Activated B cell treated with CpG ODN at 0.5 μM for 24 hours (primary cell): ENCODE measurements at regions not wholly inside any gene's neighbourhood (a gene's known extent, or its start where the extent isn't known, plus 50 kb on each side); places are given as distances from the start of the nearest gene placed in this dataset.
"Not testable (repeated sequence)": the region's sequence is repeated elsewhere in the genome, so short reads cannot be mapped to it uniquely, and the experiment has no call there.

ENCODE experiments used
- ATAC-seq: fragments of 200-7000 bp; cut with Tn5 transposase; one replicate; pipeline ENCODE4 v1.10.0; 2021; ENCODE audit warnings: low read depth, mild to moderate bottlenecking, moderate library complexity
- CTCF ChIA-PET: fragments of 350-600 bp; sonication (Branson Sonifier 250); formaldehyde crosslinking; loops from one replicate; lab custom pipeline; 2021; ENCODE audit warnings: antibody characterized with exemption; lab: Charles Lee
- POLR2A ChIA-PET: fragments of 350-600 bp; sonication (Branson Sonifier 250); formaldehyde crosslinking; loops from one replicate; lab custom pipeline; 2021; ENCODE audit warnings: antibody characterized with exemption; lab: Charles Lee
- DNase-seq: peaks from one replicate; pipeline ENCODE4 v3.0.0; 2022
- H3K27ac Mint-ChIP-seq: one replicate; pipeline ENCODE4 v1.8.0; 2020; ENCODE audit warnings: mixed read lengths
- H3K27me3 Mint-ChIP-seq: one replicate; pipeline ENCODE4 v1.8.0; 2021; ENCODE audit warnings: mixed read lengths
- H3K36me3 Mint-ChIP-seq: one replicate; pipeline ENCODE4 v1.8.0; 2021; ENCODE audit warnings: low read depth, mixed read lengths
- H3K4me1 Mint-ChIP-seq: one replicate; pipeline ENCODE4 v1.8.0; 2021; ENCODE audit warnings: mixed read lengths
- H3K4me3 Mint-ChIP-seq: one replicate; pipeline ENCODE4 v1.8.0; 2020; ENCODE audit warnings: mild to moderate bottlenecking, mixed read lengths
- H3K9me3 Mint-ChIP-seq: one replicate; pipeline ENCODE4 v1.8.0; 2020; ENCODE audit warnings: mixed read lengths
- CTCF ChIP-seq: fragments of 200-600 bp; IDR thresholded peaks from one replicate; pipeline ENCODE4 v1.8.0; 2022; ENCODE audit warnings: antibody characterized with exemption, mild to moderate bottlenecking
- intact Hi-C: fragments of 100-400 bp; cut with micrococcal nuclease; formaldehyde crosslinking; loops from one replicate; pipeline ENCODE4 v1.15.1; 2024

GRCh38 chr2:20949256-20949655 is 94.6 kb downstream of the APOB start:
- POLR2A ChIA-PET: no interaction called here
- CTCF ChIA-PET: no interaction called here
- no peak overlapping the region for H3K27ac Mint-ChIP-seq

GRCh38 chr2:20946468-20946867 is 97.4 kb downstream of the APOB start:
- H3K27me3 Mint-ChIP-seq: peaks cover 12% of the 10 kb centered on the region
- ChIA-PET POLR2A (no interaction called here), CTCF (interaction anchor here (1.1 kb wide), 1 partner anchor 17 kb away, joined by 4 read pairs; no protein-coding TSS in a partner anchor)
- intact Hi-C loops: no loop called here
- no peak for TF ChIP-seq CTCF
- H3K9me3 Mint-ChIP-seq: no peaks in the 10 kb centered on the region
- no peak overlapping the region for H3K4me3 Mint-ChIP-seq
- no peak for ATAC-seq
- no peaks in the 10 kb centered on the region for H3K36me3 Mint-ChIP-seq
- DNase-seq: no peak
- no peaks in the 10 kb centered on the region for H3K4me1 Mint-ChIP-seq
- no peak overlapping the region for H3K27ac Mint-ChIP-seq

More at GRCh38 chr2:20949256-20949655, 94.6 kb downstream of the APOB start:
- Mint-ChIP-seq H3K36me3 (no peaks in the 10 kb centered on the region), H3K9me3 (no peaks in the 10 kb centered on the region), H3K4me1 (no peaks in the 10 kb centered on the region), H3K4me3 (no peak overlapping the region), H3K27me3 (peaks cover 7% of the 10 kb centered on the region)
- TF ChIP-seq CTCF: no peak
- ATAC-seq (no peak), DNase-seq (no peak)
- intact Hi-C loops: no loop called here

GRCh38 chr2:20943721-20944120 is 100.2 kb downstream of the APOB start:
- H3K36me3 Mint-ChIP-seq, DNase-seq, H3K4me3 Mint-ChIP-seq, H3K9me3 Mint-ChIP-seq, intact Hi-C loops, ATAC-seq, H3K4me1 Mint-ChIP-seq, POLR2A ChIA-PET, CTCF ChIA-PET, H3K27ac Mint-ChIP-seq: not testable (repeated sequence)
- H3K27me3 Mint-ChIP-seq: peaks cover 13% of the 10 kb centered on the region

GRCh38 chr2:20942646-20943125 is 101.2 kb downstream of the APOB start:
- H3K4me1 Mint-ChIP-seq: no peaks in the 10 kb centered on the region
- H3K27ac Mint-ChIP-seq: no peak overlapping the region
- DNase-seq: no peak
- intact Hi-C loops: no loop called here
- TF ChIP-seq CTCF: no peak
- H3K27me3 Mint-ChIP-seq: peaks cover 13% of the 10 kb centered on the region
- no peaks in the 10 kb centered on the region for H3K9me3 Mint-ChIP-seq
- ChIA-PET POLR2A (no interaction called here), CTCF (no interaction called here)
- H3K4me3 Mint-ChIP-seq: no peak overlapping the region
- no peak for ATAC-seq
- H3K36me3 Mint-ChIP-seq: no peaks in the 10 kb centered on the region

GRCh38 chr2:20940856-20941255 is 103.0 kb downstream of the APOB start:
- Mint-ChIP-seq H3K27me3 (peaks cover 10% of the 10 kb centered on the region), H3K4me3 (no peak overlapping the region), H3K27ac (no peak overlapping the region), H3K4me1 (no peaks in the 10 kb centered on the region), H3K9me3 (no peaks in the 10 kb centered on the region), H3K36me3 (no peaks in the 10 kb centered on the region)
- POLR2A ChIA-PET: no interaction called here
- no peak for TF ChIP-seq CTCF
- CTCF ChIA-PET: no interaction called here
- intact Hi-C loops: no loop called here
- no peak for DNase-seq
- no peak for ATAC-seq
